SH-SY5Y (cell line): ENCODE measurements at regions not wholly inside any gene's neighbourhood (a gene's known extent, or its start where the extent isn't known, plus 50 kb on each side); places are given as distances from the start of the nearest gene placed in this dataset.

ENCODE experiments used
- GATA2 ChIP-seq: IDR thresholded peaks from 2 replicates; pipeline ENCODE4 v1.6.1; 2011; ENCODE audit warnings: mild to moderate bottlenecking, low read depth, low read length
- GATA3 ChIP-seq: IDR thresholded peaks from 2 replicates; pipeline ENCODE4 v1.6.1; 2011; ENCODE audit warnings: low read depth, mild to moderate bottlenecking, low read length, moderate library complexity

DNA sequence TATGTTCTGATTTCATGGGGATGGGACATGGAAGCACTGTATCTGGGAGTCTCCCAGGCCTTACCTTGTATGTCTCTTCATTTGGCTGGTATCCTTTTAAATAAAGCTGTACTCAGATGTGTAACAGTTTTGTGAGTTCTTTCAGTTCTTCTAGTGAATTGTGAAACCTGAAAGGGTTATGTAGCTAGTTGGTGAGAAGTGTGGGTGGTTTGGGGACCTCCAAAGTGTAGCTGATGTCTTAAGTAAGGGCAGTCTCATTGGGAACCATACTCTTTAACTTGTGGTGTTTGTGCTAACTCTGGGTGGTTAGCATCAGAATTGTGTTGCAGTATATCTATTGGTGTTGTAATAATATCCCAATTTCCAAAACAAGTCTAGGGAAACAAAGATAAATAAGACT, 166.9 kb upstream of the CCNH start:
- TF ChIP-seq GATA2 (no peak), GATA3 (no peak)
